GM23248 (cell line): ENCODE measurements at regions not wholly inside any gene's neighbourhood (a gene's known extent, or its start where the extent isn't known, plus 50 kb on each side); places are given as distances from the start of the nearest gene placed in this dataset.

Experiments
- EZH2 ChIP-seq: fragments of 200-600 bp; sonication (generic); IDR thresholded peaks from 2 replicates; pipeline ENCODE4 v1.6.1; 2018; ENCODE audit warnings: antibody characterized with exemption, mild to moderate bottlenecking; ENCODE audit not compliant: insufficient read depth, poor library complexity, severe bottlenecking
- EZH2phosphoT487 ChIP-seq: fragments of 200-600 bp; sonication (generic); IDR thresholded peaks from 2 replicates; pipeline ENCODE4 v1.6.1; 2018; ENCODE audit warnings: antibody characterized with exemption, moderate library complexity, mild to moderate bottlenecking, low read depth; ENCODE audit not compliant: insufficient read depth

DNA sequence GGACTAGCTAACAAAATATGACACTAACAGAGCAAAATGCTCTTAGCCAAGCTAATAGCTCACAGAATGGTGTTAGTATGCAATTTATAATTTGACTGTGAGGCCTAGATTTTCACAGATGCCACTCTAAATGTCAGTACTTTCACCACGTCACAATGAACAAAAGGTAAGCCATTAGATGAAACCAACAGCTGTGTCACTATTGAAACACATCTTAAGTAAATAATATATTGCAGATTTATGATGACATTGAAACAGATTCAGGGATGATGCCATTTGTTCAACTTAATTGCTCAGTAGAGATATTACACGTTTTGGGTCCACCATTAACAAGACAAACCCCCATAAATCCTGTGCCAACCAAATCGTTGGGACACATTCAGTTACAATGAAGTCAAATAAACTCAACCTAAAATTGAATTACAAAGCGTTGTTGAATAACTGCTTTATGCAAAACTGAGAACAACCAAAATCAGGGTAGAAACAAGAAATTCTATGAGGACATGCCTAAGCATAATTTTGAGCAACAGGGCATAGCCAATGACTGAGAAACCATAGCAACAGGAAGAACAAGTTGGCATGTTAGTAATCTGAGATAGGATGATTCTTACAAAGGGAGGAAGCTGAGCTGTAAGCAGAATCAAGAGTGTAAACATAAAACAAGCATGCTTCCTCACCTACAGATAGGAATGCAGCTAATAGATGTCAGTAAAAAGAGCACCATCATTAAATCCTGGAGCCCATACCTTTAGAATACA, 85.6 kb upstream of the KHDRBS2 start:
- TF ChIP-seq EZH2 = no peak
- no peak for TF ChIP-seq EZH2phosphoT487
